ENCODE measurements at regions not wholly inside any gene's neighbourhood (a gene's known extent, or its start where the extent isn't known, plus 50 kb on each side); places are given as distances from the start of the nearest gene placed in this dataset.

DNA sequence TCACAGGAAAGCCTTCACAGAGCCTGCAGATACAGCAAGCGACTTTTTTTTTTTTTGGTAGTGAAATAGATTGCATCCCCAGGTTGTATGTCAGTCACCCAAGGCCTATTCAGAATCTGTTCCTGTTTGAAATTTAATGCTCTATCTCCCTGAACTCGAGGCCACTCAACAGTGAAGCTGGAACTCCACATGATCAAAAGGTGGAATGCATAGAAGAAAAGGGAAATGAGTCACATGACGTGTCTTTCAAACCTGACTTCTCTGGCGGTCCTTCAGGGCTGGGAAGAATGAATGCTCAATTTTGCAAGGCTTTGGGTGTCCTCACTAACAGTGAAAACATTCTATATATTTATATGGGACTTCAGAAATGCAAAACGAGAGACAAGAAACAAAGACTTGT is 88.4 kb upstream of the B3GAT2 start:
- TF ChIP-seq SIN3A (IDR thresholded peaks at IDR 0.05; ENCODE audit: borderline replicate concordance, insufficient read depth, low read depth, low read length) = no peak
- TF ChIP-seq TCF7L2 (IDR thresholded peaks at IDR 0.05; ENCODE audit: low read depth, low read length) = no peak
- no peak for TF ChIP-seq POLR2AphosphoS5 (IDR thresholded peaks at IDR 0.05; ENCODE audit: low read depth, low read length)
- TF ChIP-seq, protein P1, sequence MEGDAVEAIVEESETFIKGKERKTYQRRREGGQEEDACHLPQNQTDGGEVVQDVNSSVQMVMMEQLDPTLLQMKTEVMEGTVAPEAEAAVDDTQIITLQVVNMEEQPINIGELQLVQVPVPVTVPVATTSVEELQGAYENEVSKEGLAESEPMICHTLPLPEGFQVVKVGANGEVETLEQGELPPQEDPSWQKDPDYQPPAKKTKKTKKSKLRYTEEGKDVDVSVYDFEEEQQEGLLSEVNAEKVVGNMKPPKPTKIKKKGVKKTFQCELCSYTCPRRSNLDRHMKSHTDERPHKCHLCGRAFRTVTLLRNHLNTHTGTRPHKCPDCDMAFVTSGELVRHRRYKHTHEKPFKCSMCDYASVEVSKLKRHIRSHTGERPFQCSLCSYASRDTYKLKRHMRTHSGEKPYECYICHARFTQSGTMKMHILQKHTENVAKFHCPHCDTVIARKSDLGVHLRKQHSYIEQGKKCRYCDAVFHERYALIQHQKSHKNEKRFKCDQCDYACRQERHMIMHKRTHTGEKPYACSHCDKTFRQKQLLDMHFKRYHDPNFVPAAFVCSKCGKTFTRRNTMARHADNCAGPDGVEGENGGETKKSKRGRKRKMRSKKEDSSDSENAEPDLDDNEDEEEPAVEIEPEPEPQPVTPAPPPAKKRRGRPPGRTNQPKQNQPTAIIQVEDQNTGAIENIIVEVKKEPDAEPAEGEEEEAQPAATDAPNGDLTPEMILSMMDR (IDR thresholded peaks at IDR 0.05) = no peak
- TF ChIP-seq, protein P2, sequence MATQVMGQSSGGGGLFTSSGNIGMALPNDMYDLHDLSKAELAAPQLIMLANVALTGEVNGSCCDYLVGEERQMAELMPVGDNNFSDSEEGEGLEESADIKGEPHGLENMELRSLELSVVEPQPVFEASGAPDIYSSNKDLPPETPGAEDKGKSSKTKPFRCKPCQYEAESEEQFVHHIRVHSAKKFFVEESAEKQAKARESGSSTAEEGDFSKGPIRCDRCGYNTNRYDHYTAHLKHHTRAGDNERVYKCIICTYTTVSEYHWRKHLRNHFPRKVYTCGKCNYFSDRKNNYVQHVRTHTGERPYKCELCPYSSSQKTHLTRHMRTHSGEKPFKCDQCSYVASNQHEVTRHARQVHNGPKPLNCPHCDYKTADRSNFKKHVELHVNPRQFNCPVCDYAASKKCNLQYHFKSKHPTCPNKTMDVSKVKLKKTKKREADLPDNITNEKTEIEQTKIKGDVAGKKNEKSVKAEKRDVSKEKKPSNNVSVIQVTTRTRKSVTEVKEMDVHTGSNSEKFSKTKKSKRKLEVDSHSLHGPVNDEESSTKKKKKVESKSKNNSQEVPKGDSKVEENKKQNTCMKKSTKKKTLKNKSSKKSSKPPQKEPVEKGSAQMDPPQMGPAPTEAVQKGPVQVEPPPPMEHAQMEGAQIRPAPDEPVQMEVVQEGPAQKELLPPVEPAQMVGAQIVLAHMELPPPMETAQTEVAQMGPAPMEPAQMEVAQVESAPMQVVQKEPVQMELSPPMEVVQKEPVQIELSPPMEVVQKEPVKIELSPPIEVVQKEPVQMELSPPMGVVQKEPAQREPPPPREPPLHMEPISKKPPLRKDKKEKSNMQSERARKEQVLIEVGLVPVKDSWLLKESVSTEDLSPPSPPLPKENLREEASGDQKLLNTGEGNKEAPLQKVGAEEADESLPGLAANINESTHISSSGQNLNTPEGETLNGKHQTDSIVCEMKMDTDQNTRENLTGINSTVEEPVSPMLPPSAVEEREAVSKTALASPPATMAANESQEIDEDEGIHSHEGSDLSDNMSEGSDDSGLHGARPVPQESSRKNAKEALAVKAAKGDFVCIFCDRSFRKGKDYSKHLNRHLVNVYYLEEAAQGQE (IDR thresholded peaks at IDR 0.05; ENCODE audit: insufficient read depth in 1 of 2, low read depth in 2 of 2, low read length in 1 of 2) = no peak
- H3K4me1 ChIP-seq (ENCODE audit: control insufficient read depth, insufficient read depth, low read length) = no peaks in the 10 kb centered on the region
- no peak for ATAC-seq
- H3K9me3 ChIP-seq (ENCODE audit: control insufficient read depth, insufficient read depth, low read depth, low read length) = no peaks in the 10 kb centered on the region
- intact Hi-C loops (cut with micrococcal nuclease; ENCODE audit: unreplicated experiment) = no loop called here
- H3K36me3 ChIP-seq (ENCODE audit: control insufficient read depth, insufficient read depth, low read length) = no peaks in the 10 kb centered on the region
- no peak overlapping the region for H3K27ac ChIP-seq (ENCODE audit: low read length)
- H3K27me3 ChIP-seq (ENCODE audit: control insufficient read depth, insufficient read depth, low read length) = peaks cover 4% of the 10 kb centered on the region
- in situ Hi-C loops (cut with HindIII; ENCODE audit: low pct_unique_long_range_greater_than_20kb, low sequenced_read_pairs) = no loop called here
- no TSS peak for BruUV-seq (replicated peaks)
- no peak overlapping the region for H3K4me3 ChIP-seq (ENCODE audit: low read depth in 2 of 2, low read length in 2 of 2)
- POLR2A ChIA-PET = no interaction called here
- DNase-seq (ENCODE audit: low read depth, low spot score) = no peak
- CTCF ChIA-PET = no interaction called here

DNA sequence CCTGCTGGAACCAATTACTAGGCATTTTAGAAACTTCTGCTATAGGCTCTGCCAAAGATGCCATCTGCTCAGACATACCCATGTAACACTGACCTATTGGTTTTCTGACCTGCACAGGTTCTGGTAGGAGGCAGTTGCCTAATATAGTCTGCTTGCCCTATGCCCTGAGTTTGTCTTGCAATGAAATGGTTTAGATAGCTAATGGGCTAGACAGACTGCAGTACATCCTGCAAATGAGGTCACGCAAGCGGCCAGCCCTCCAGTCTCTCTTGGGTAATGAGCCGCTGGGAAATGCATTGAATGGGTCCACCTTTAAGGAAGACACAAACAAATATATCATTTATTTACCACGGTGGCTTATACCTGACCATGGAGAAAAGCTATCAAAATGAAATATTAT is 90.6 kb upstream of the B3GAT2 start:
- BruUV-seq (replicated peaks) = no TSS peak
- no peak for TF ChIP-seq TCF7L2 (IDR thresholded peaks at IDR 0.05; ENCODE audit: low read depth, low read length)
- no peak for TF ChIP-seq SIN3A (IDR thresholded peaks at IDR 0.05; ENCODE audit: borderline replicate concordance, insufficient read depth, low read depth, low read length)
- no peak for TF ChIP-seq POLR2AphosphoS5 (IDR thresholded peaks at IDR 0.05; ENCODE audit: low read depth, low read length)
- TF ChIP-seq, protein P1 (IDR thresholded peaks at IDR 0.05) = no peak
- TF ChIP-seq, protein P2 (IDR thresholded peaks at IDR 0.05; ENCODE audit: insufficient read depth in 1 of 2, low read depth in 2 of 2, low read length in 1 of 2) = no peak
- Histone ChIP-seq H3K4me3 (ENCODE audit: low read depth in 2 of 2, low read length in 2 of 2) (no peak overlapping the region), H3K27me3 (ENCODE audit: control insufficient read depth, insufficient read depth, low read length) (peaks cover 2% of the 10 kb centered on the region; the same call in 1 of the 2 replicates), H3K4me1 (ENCODE audit: control insufficient read depth, insufficient read depth, low read length) (no peaks in the 10 kb centered on the region), H3K36me3 (ENCODE audit: control insufficient read depth, insufficient read depth, low read length) (no peaks in the 10 kb centered on the region), H3K27ac (ENCODE audit: low read length) (no peak overlapping the region), H3K9me3 (ENCODE audit: control insufficient read depth, insufficient read depth, low read depth, low read length) (no peaks in the 10 kb centered on the region)
- intact Hi-C loops (cut with micrococcal nuclease; ENCODE audit: unreplicated experiment) = no loop called here
- ATAC-seq = no peak
- ChIA-PET POLR2A (no interaction called here), CTCF (no interaction called here)
- in situ Hi-C loops (cut with HindIII; ENCODE audit: low pct_unique_long_range_greater_than_20kb, low sequenced_read_pairs) = no loop called here
- DNase-seq (ENCODE audit: low read depth, low spot score) = no peak
